GM19452 (cell line): ENCODE measurements at regions not wholly inside any gene's neighbourhood (a gene's known extent, or its start where the extent isn't known, plus 50 kb on each side); places are given as distances from the start of the nearest gene placed in this dataset.

Source experiments
- ATAC-seq: cut with Tn5 transposase; IDR thresholded peaks from one replicate; pipeline ENCODE4 v1.9.1; 2021; ENCODE audit not compliant: unreplicated experiment

GRCh38 chr11:128232588-128232987, 354.8 kb downstream of the ETS1 start:
- no peak for ATAC-seq

- no peak for ATAC-seq
Observed at GRCh38 chr11:128231845-128232410, 355.4 kb downstream of the ETS1 start.

- ATAC-seq: no peak
Observed at GRCh38 chr11:128227466-128227865, 359.9 kb downstream of the ETS1 start.

GRCh38 chr11:128226106-128226716, 361.1 kb downstream of the ETS1 start:
- ATAC-seq: no peak

GRCh38 chr11:128222245-128222884, 365.0 kb downstream of the ETS1 start:
- ATAC-seq: no peak

GRCh38 chr11:128219731-128220120, 367.6 kb downstream of the ETS1 start:
- ATAC-seq: no peak

GRCh38 chr11:128216198-128216597, 371.2 kb downstream of the ETS1 start:
- ATAC-seq: no peak

- no peak for ATAC-seq
Observed at GRCh38 chr11:128215238-128215882, 372.0 kb downstream of the ETS1 start.

- no peak for ATAC-seq
Observed at GRCh38 chr11:128214263-128214662, 373.1 kb downstream of the ETS1 start.

- ATAC-seq: no peak
Observed at GRCh38 chr11:128213461-128213860, 373.9 kb downstream of the ETS1 start.

GRCh38 chr11:128212324-128212723, 375.0 kb downstream of the ETS1 start:
- no peak for ATAC-seq

- ATAC-seq: no peak
Observed at GRCh38 chr11:128210148-128210940, 377.0 kb downstream of the ETS1 start.

GRCh38 chr11:128209138-128209435, 378.3 kb downstream of the ETS1 start:
- no peak for ATAC-seq

GRCh38 chr11:128208329-128209137, 378.8 kb downstream of the ETS1 start:
- ATAC-seq: no peak

- ATAC-seq: no peak
Observed at GRCh38 chr11:128207861-128208321, 379.5 kb downstream of the ETS1 start.

- ATAC-seq: no peak
Observed at GRCh38 chr11:128206461-128206860, 380.9 kb downstream of the ETS1 start.

- ATAC-seq: no peak
Observed at GRCh38 chr11:128205796-128206195, 381.6 kb downstream of the ETS1 start.

GRCh38 chr11:128204898-128205297, 382.5 kb downstream of the ETS1 start:
- no peak for ATAC-seq

- no peak for ATAC-seq
Observed at GRCh38 chr11:128201801-128202200, 385.6 kb downstream of the ETS1 start.

GRCh38 chr11:128201009-128201408, 386.3 kb downstream of the ETS1 start:
- no peak for ATAC-seq

- no peak for ATAC-seq
Observed at GRCh38 chr11:128200467-128200866, 386.9 kb downstream of the ETS1 start.
